GM11168 (cell line): ENCODE measurements at regions not wholly inside any gene's neighbourhood (a gene's known extent, or its start where the extent isn't known, plus 50 kb on each side); places are given as distances from the start of the nearest gene placed in this dataset.

Source experiments
- in situ Hi-C: fragments of 300-500 bp; cut with MboI; formaldehyde crosslinking; loops from one replicate; pipeline ENCODE4 v1.12.0; 2022; ENCODE audit warnings: low sequenced_read_pairs; ENCODE audit not compliant: unreplicated experiment

- in situ Hi-C loops, result no loop called here
Observed at GRCh38 chr6:112690497-112691202, 343.5 kb downstream of the RFPL4B start.

- in situ Hi-C loops, result no loop called here
Observed at GRCh38 chr6:112691289-112691688, 344.2 kb downstream of the RFPL4B start.

- in situ Hi-C loops, result no loop called here
Observed at GRCh38 chr6:112695001-112695400, 347.9 kb downstream of the RFPL4B start.

- in situ Hi-C loops, result no loop called here
Observed at GRCh38 chr6:112697265-112697664, 350.1 kb downstream of the RFPL4B start.

GRCh38 chr6:112701201-112701600 lies 354.1 kb downstream of the RFPL4B start:
- in situ Hi-C loops, result no loop called here

- in situ Hi-C loops, result no loop called here
Observed at GRCh38 chr6:112710710-112711109, 363.6 kb downstream of the RFPL4B start.

- in situ Hi-C loops, result no loop called here
Observed at GRCh38 chr6:112713402-112713801, 366.3 kb downstream of the RFPL4B start.

GRCh38 chr6:112717401-112717800 lies 370.3 kb downstream of the RFPL4B start:
- in situ Hi-C loops, result no loop called here

- in situ Hi-C loops, result no loop called here
Observed at GRCh38 chr6:112717856-112718255, 370.7 kb downstream of the RFPL4B start.

- in situ Hi-C loops, result no loop called here
Observed at GRCh38 chr6:112725541-112726085, 378.5 kb downstream of the RFPL4B start.

GRCh38 chr6:112735129-112735528 lies 388.0 kb downstream of the RFPL4B start:
- in situ Hi-C loops, result no loop called here

GRCh38 chr6:112739766-112740165 lies 392.6 kb downstream of the RFPL4B start:
- in situ Hi-C loops, result no loop called here

- in situ Hi-C loops, result no loop called here
Observed at GRCh38 chr6:112743323-112743722, 396.2 kb downstream of the RFPL4B start.

GRCh38 chr6:112744827-112745226 lies 397.7 kb downstream of the RFPL4B start:
- in situ Hi-C loops, result no loop called here

GRCh38 chr6:112745765-112746164 lies 398.6 kb downstream of the RFPL4B start:
- in situ Hi-C loops, result no loop called here

- in situ Hi-C loops, result no loop called here
Observed at GRCh38 chr6:112749673-112750072, 402.5 kb downstream of the RFPL4B start.

- in situ Hi-C loops, result no loop called here
Observed at GRCh38 chr6:112752305-112752704, 405.2 kb downstream of the RFPL4B start.

GRCh38 chr6:112752791-112753190 lies 405.7 kb downstream of the RFPL4B start:
- in situ Hi-C loops, result no loop called here

GRCh38 chr6:112760831-112761230 lies 413.7 kb downstream of the RFPL4B start:
- in situ Hi-C loops, result no loop called here

- in situ Hi-C loops, result no loop called here
Observed at GRCh38 chr6:112761740-112762139, 414.6 kb downstream of the RFPL4B start.

- in situ Hi-C loops, result no loop called here
Observed at GRCh38 chr6:112764377-112764776, 417.2 kb downstream of the RFPL4B start.

- in situ Hi-C loops, result loop anchor here (10.0 kb wide), 1 partner anchor 1114 kb away; no protein-coding TSS in a partner anchor
Observed at GRCh38 chr6:112770308-112770707, 423.2 kb downstream of the RFPL4B start.
